CD14-positive monocyte (primary cell): ENCODE measurements at regions not wholly inside any gene's neighbourhood (a gene's known extent, or its start where the extent isn't known, plus 50 kb on each side); places are given as distances from the start of the nearest gene placed in this dataset.

Source experiments
- DNase-seq, 3 donors: peaks; one replicate each; pipeline ENCODE4 v3.0.0-alpha.2; 2011 to 2022
- H2AFZ ChIP-seq: 2 replicates; pipeline ENCODE4 v1.6.0; 2012; ENCODE audit warnings: mild to moderate bottlenecking, low read depth, low read length, inconsistent platforms; ENCODE audit not compliant: insufficient read depth, poor library complexity, severe bottlenecking
- H3K27ac ChIP-seq, 2 donors: 1 replicate in 1 of 2; 2 replicates in 1 of 2; pipeline ENCODE4 v1.5.1; 2012 to 2013; ENCODE audit warnings: low read length in 2 of 2, control low read depth in 1 of 2, inconsistent platforms in 1 of 2, low read depth in 1 of 2, mild to moderate bottlenecking in 1 of 2
- H3K27me3 ChIP-seq, 2 donors: one replicate each; pipeline versions ENCODE4 v1.6.0 to v1.6.1; 2011 to 2013; ENCODE audit warnings: low read length in 2 of 2; ENCODE audit not compliant: control insufficient read depth in 2 of 2, insufficient read depth in 2 of 2
- H3K36me3 ChIP-seq, 2 donors: replicated peaks in 1 of 2; 1 replicate in 1 of 2; 2 replicates in 1 of 2; pipeline versions ENCODE4 v1.5.1 to v1.6.1; 2012 to 2013; ENCODE audit warnings: low read length in 2 of 2, control low read depth in 1 of 2, inconsistent platforms in 1 of 2, mild to moderate bottlenecking in 1 of 2; ENCODE audit not compliant: insufficient read depth in 2 of 2, control insufficient read depth in 1 of 2
- H3K4me1 ChIP-seq, 2 donors: 1 replicate in 1 of 2; 2 replicates in 1 of 2; pipeline versions ENCODE4 v1.5.1 to v1.6.1; 2012 to 2013; ENCODE audit warnings: low read length in 2 of 2, control low read depth in 1 of 2, inconsistent platforms in 1 of 2, mild to moderate bottlenecking in 1 of 2, moderate library complexity in 1 of 2; ENCODE audit not compliant: insufficient read depth in 2 of 2, control insufficient read depth in 1 of 2
- H3K4me2 ChIP-seq: replicated peaks from 2 replicates; pipeline ENCODE3; 2012; ENCODE audit warnings: low read length, moderate library complexity, mild to moderate bottlenecking; ENCODE audit not compliant: poor library complexity, severe bottlenecking; ENCODE audit errors: extremely low read depth
- H3K4me3 ChIP-seq, 3 experiments: fragments of 200-600 bp in 1 of 3; sonication (generic) in 1 of 3; replicated peaks in 1 of 3; 1 replicate in 2 of 3; 2 replicates in 1 of 3; pipeline ENCODE4 v1.5.1; 2011 to 2013; ENCODE audit warnings: low read length in 3 of 3, mild to moderate bottlenecking in 3 of 3, control low read depth in 2 of 3, low read depth in 2 of 3, inconsistent platforms in 1 of 3, moderate library complexity in 1 of 3
- H3K79me2 ChIP-seq: 2 replicates; pipeline ENCODE4 v1.6.0; 2012; ENCODE audit warnings: mild to moderate bottlenecking, control low read depth, inconsistent platforms, low read length, moderate library complexity; ENCODE audit not compliant: insufficient read depth
- H3K9ac ChIP-seq: 2 replicates; pipeline ENCODE4 v1.6.0; 2017; ENCODE audit warnings: low read length, mild to moderate bottlenecking; ENCODE audit not compliant: insufficient read depth, poor library complexity, severe bottlenecking
- H3K9me3 ChIP-seq, 2 donors: replicated peaks in 1 of 2; 1 replicate in 1 of 2; 2 replicates in 1 of 2; pipeline versions ENCODE4 v1.5.1 to v1.6.1; 2012 to 2013; ENCODE audit warnings: low read length in 2 of 2, control low read depth in 1 of 2; ENCODE audit not compliant: control insufficient read depth in 1 of 2, insufficient read depth in 1 of 2
- H4K20me1 ChIP-seq: 2 replicates; pipeline ENCODE4 v1.6.0; 2012; ENCODE audit warnings: mild to moderate bottlenecking, low read length, control low read depth, moderate library complexity; ENCODE audit not compliant: insufficient read depth
- H3K27ac Mint-ChIP-seq, 7 donors: one replicate each; pipeline ENCODE4 v1.8.0; 2020; ENCODE audit warnings: mild to moderate bottlenecking in 7 of 7, mixed read lengths in 7 of 7, moderate library complexity in 6 of 7, inconsistent platforms in 2 of 7
- H3K27me3 Mint-ChIP-seq, 3 donors: one replicate each; pipeline ENCODE4 v1.8.0; 2021 to 2022; ENCODE audit warnings: low read depth in 3 of 3, mild to moderate bottlenecking in 3 of 3, mixed read lengths in 3 of 3, moderate library complexity in 3 of 3, inconsistent platforms in 1 of 3
- H3K36me3 Mint-ChIP-seq, 2 donors: one replicate each; pipeline ENCODE4 v1.8.0; 2020; ENCODE audit warnings: mixed read lengths in 2 of 2, inconsistent platforms in 1 of 2, mild to moderate bottlenecking in 1 of 2
- H3K4me1 Mint-ChIP-seq: one replicate; pipeline ENCODE4 v1.8.0; 2020; ENCODE audit warnings: mild to moderate bottlenecking, mixed read lengths
- H3K4me3 Mint-ChIP-seq, 2 donors: one replicate each; pipeline ENCODE4 v1.8.0; 2020; ENCODE audit warnings: mild to moderate bottlenecking in 2 of 2, mixed read lengths in 2 of 2, moderate library complexity in 1 of 2
- H3K9me3 Mint-ChIP-seq, 7 donors: one replicate each; pipeline ENCODE4 v1.8.0; 2020 to 2022; ENCODE audit warnings: mixed read lengths in 7 of 7, mild to moderate bottlenecking in 6 of 7, moderate library complexity in 6 of 7, inconsistent platforms in 2 of 7
- WGBS: methylation state at CpG from one replicate; pipeline ENCODE4 v1.1.5; 2013; ENCODE audit warnings: missing lambda C conversion rate; ENCODE audit not compliant: insufficient coverage; 5-methylcytosine and 5-hydroxymethylcytosine counted together
- intact Hi-C, 2 donors: fragments of 100-400 bp; cut with micrococcal nuclease; formaldehyde crosslinking; loops; one replicate each; pipeline versions ENCODE4 v1.15.0 to v1.15.1; 2023
- TF ChIP-seq, protein P1 (sequence below): fragments of 200-600 bp; IDR thresholded peaks from one replicate; pipeline ENCODE4 v1.8.0; 2022; ENCODE audit warnings: antibody characterized with exemption, mild to moderate bottlenecking

DNA sequence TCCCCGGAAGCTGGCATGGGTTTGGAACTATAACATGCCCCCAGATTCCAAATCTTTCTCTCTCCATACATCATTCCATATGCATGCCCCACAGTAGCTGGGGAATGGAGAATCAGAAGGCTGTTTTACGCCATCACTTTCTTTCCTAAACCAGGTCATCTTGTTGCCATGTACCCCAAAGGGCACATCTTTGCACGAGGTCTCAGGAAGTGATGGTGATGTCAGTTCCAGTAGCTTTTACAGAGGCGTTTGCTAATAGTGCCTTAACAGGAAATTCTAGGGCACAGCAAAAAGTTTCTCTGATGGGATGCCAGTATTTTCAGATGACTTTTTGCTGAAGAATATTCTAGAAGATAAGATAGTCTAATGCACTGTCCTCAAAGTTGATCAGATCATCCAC lies 241.5 kb downstream of the MAF start:
- H3K27me3 ChIP-seq, result peaks cover 0 to 10% of the 10 kb centered on the region in 2 donors
- H3K4me3 ChIP-seq, result no peak overlapping the region
- no peak overlapping the region for H2AFZ ChIP-seq
- H3K9ac ChIP-seq, result no peak overlapping the region
- WGBS, result 46% methylated on average over 2 of the region's 4 CpGs
- no peak overlapping the region for H3K27ac Mint-ChIP-seq
- H3K4me3 Mint-ChIP-seq, result no peak overlapping the region
- H3K27me3 Mint-ChIP-seq, result peaks cover 4 to 7% (median 4%) of the 10 kb centered on the region in 3 donors
- H3K79me2 ChIP-seq, result no peaks in the 10 kb centered on the region
- intact Hi-C loops, result no loop called here
- no peaks in the 10 kb centered on the region for H3K36me3 ChIP-seq
- H3K36me3 Mint-ChIP-seq, result no peaks in the 10 kb centered on the region
- no peaks in the 10 kb centered on the region for H3K4me1 ChIP-seq
- H3K9me3 ChIP-seq, result no peaks in the 10 kb centered on the region
- TF ChIP-seq, protein P1, sequence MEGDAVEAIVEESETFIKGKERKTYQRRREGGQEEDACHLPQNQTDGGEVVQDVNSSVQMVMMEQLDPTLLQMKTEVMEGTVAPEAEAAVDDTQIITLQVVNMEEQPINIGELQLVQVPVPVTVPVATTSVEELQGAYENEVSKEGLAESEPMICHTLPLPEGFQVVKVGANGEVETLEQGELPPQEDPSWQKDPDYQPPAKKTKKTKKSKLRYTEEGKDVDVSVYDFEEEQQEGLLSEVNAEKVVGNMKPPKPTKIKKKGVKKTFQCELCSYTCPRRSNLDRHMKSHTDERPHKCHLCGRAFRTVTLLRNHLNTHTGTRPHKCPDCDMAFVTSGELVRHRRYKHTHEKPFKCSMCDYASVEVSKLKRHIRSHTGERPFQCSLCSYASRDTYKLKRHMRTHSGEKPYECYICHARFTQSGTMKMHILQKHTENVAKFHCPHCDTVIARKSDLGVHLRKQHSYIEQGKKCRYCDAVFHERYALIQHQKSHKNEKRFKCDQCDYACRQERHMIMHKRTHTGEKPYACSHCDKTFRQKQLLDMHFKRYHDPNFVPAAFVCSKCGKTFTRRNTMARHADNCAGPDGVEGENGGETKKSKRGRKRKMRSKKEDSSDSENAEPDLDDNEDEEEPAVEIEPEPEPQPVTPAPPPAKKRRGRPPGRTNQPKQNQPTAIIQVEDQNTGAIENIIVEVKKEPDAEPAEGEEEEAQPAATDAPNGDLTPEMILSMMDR, result no peak
- no peak for DNase-seq
- no peaks in the 10 kb centered on the region for H4K20me1 ChIP-seq
- no peaks in the 10 kb centered on the region for H3K4me1 Mint-ChIP-seq
- peaks cover 0 to 3% (median 0%) of the 10 kb centered on the region in 7 donors for H3K9me3 Mint-ChIP-seq
- H3K4me2 ChIP-seq, result no peak overlapping the region
- no peak overlapping the region for H3K27ac ChIP-seq

DNA sequence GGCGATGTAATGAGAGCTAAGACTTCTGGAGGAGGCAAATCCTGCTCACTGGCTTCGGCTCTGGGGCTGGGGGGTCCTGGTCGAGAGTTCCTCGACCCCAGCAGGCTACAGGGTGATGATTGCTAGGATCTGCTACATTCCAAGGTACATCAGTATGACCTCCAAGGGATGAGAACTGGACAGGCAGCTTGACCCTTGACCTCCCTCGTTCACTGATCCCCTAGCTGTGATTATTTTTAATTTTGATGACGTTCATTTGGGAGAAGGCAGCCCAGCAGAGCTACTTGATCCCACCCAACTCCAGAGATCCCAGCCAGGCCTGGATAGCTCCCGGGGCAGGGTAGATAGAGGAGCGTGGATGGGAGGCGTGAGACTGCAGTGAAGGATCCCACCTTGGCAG lies 242.3 kb downstream of the MAF start:
- Histone ChIP-seq H3K4me2 (no peak overlapping the region), H3K9me3 (no peaks in the 10 kb centered on the region), H3K27me3 (peaks cover 0 to 6% of the 10 kb centered on the region in 2 donors), H3K9ac (no peak overlapping the region), H3K36me3 (no peaks in the 10 kb centered on the region), H3K4me3 (no peak overlapping the region), H2AFZ (no peak overlapping the region), H4K20me1 (no peaks in the 10 kb centered on the region), H3K27ac (no peak overlapping the region), H3K4me1 (no peaks in the 10 kb centered on the region), H3K79me2 (no peaks in the 10 kb centered on the region)
- H3K4me3 Mint-ChIP-seq, result no peak overlapping the region
- peaks cover 0 to 3% (median 0%) of the 10 kb centered on the region in 7 donors for H3K9me3 Mint-ChIP-seq
- H3K36me3 Mint-ChIP-seq, result no peaks in the 10 kb centered on the region
- TF ChIP-seq, protein P1, result no peak
- DNase-seq, result no peak
- 100% methylated on average over 5 of the region's 9 CpGs for WGBS
- H3K4me1 Mint-ChIP-seq, result no peaks in the 10 kb centered on the region
- intact Hi-C loops, result no loop called here
- H3K27me3 Mint-ChIP-seq, result peaks cover 0 to 4% (median 3%) of the 10 kb centered on the region in 3 donors
- peak overlapping the region in 1 of 7 donors; percentile 21 for H3K27ac Mint-ChIP-seq
